Kidney capillary endothelial cell (primary cell): ENCODE measurements at regions not wholly inside any gene's neighbourhood (a gene's known extent, or its start where the extent isn't known, plus 50 kb on each side); places are given as distances from the start of the nearest gene placed in this dataset.

Experiments
- DNase-seq: peaks from one replicate; pipeline ENCODE4 v3.0.0-alpha.2; 2018; ENCODE audit warnings: low spot score

GRCh38 chr3:124496061-124496460 is 234.2 kb upstream of the UMPS start:
- DNase-seq = no peak

- no peak for DNase-seq
Observed at GRCh38 chr3:124497487-124497886, 232.8 kb upstream of the UMPS start.

GRCh38 chr3:124498891-124499290 is 231.4 kb upstream of the UMPS start:
- DNase-seq = no peak

GRCh38 chr3:124504332-124505059 is 225.8 kb upstream of the UMPS start:
- DNase-seq = no peak

- DNase-seq = no peak
Observed at GRCh38 chr3:124509884-124510283, 220.4 kb upstream of the UMPS start.

- DNase-seq = no peak
Observed at GRCh38 chr3:124510290-124510689, 220.0 kb upstream of the UMPS start.

GRCh38 chr3:124512881-124513609 is 217.2 kb upstream of the UMPS start:
- DNase-seq = no peak

GRCh38 chr3:124513610-124513997 is 216.6 kb upstream of the UMPS start:
- DNase-seq = no peak

GRCh38 chr3:124514683-124515082 is 215.6 kb upstream of the UMPS start:
- DNase-seq = no peak

GRCh38 chr3:124516333-124516732 is 213.9 kb upstream of the UMPS start:
- DNase-seq = no peak

GRCh38 chr3:124517306-124517705 is 212.9 kb upstream of the UMPS start:
- no peak for DNase-seq

GRCh38 chr3:124518350-124518749 is 211.9 kb upstream of the UMPS start:
- no peak for DNase-seq

- no peak for DNase-seq
Observed at GRCh38 chr3:124519591-124520194, 210.6 kb upstream of the UMPS start.

GRCh38 chr3:124520970-124521369 is 209.3 kb upstream of the UMPS start:
- DNase-seq = no peak

- DNase-seq = no peak
Observed at GRCh38 chr3:124522082-124522625, 208.1 kb upstream of the UMPS start.

GRCh38 chr3:124526601-124527000 is 203.7 kb upstream of the UMPS start:
- no peak for DNase-seq

GRCh38 chr3:124529826-124530571 is 200.3 kb upstream of the UMPS start:
- peak; percentile 8 for DNase-seq

GRCh38 chr3:124530916-124531315 is 199.3 kb upstream of the UMPS start:
- peak; percentile 49 for DNase-seq

- no peak for DNase-seq
Observed at GRCh38 chr3:124532071-124532470, 198.2 kb upstream of the UMPS start.

- no peak for DNase-seq
Observed at GRCh38 chr3:124535306-124535705, 194.9 kb upstream of the UMPS start.

- DNase-seq = no peak
Observed at GRCh38 chr3:124540550-124541211, 189.6 kb upstream of the UMPS start.
